SU-DHL-6 (cell line): ENCODE measurements at regions not wholly inside any gene's neighbourhood (a gene's known extent, or its start where the extent isn't known, plus 50 kb on each side); places are given as distances from the start of the nearest gene placed in this dataset.

Source experiments
- CTCF ChIP-seq: fragments of 200-600 bp; sonication (generic); IDR thresholded peaks from one replicate; pipeline ENCODE4 v1.5.1; 2017; ENCODE audit warnings: antibody characterized with exemption, mild to moderate bottlenecking, low read length, moderate library complexity; ENCODE audit not compliant: insufficient read depth, poor library complexity, severe bottlenecking
- EZH2phosphoT487 ChIP-seq: fragments of 200-600 bp; sonication (generic), shearing (Covaris generic); conservative IDR thresholded peaks from 2 replicates; pipeline ENCODE4 v1.6.1; 2018; ENCODE audit warnings: mild to moderate bottlenecking, antibody characterized with exemption, low read length, moderate library complexity, mixed read lengths

GRCh38 chr14:84068288-84068687, 1461.7 kb upstream of the FLRT2 start:
- no peak for TF ChIP-seq CTCF
- TF ChIP-seq EZH2phosphoT487 = no peak
